ENCODE measurements at regions not wholly inside any gene's neighbourhood (a gene's known extent, or its start where the extent isn't known, plus 50 kb on each side); places are given as distances from the start of the nearest gene placed in this dataset.
"Not testable (repeated sequence)": the region's sequence is repeated elsewhere in the genome, so short reads cannot be mapped to it uniquely, and the experiment has no call there.

GRCh38 chr10:64345856-64346255 lies 824.7 kb downstream of the REEP3 start:
- ATAC-seq = no peak

GRCh38 chr10:64346389-64346788 lies 825.2 kb downstream of the REEP3 start:
- no peak for ATAC-seq

- ATAC-seq = no peak
These were observed 829.5 kb downstream of the REEP3 start for GRCh38 chr10:64350665-64351064.

GRCh38 chr10:64358907-64359306 lies 837.7 kb downstream of the REEP3 start:
- no peak for ATAC-seq

- not testable (repeated sequence) for ATAC-seq
These were observed 839.0 kb downstream of the REEP3 start for GRCh38 chr10:64360240-64360639.

GRCh38 chr10:64363687-64364086 lies 842.5 kb downstream of the REEP3 start:
- ATAC-seq = no peak

- no peak for ATAC-seq
These were observed 844.5 kb downstream of the REEP3 start for GRCh38 chr10:64365663-64366062.

GRCh38 chr10:64368298-64368697 lies 847.1 kb downstream of the REEP3 start:
- no peak for ATAC-seq

GRCh38 chr10:64369885-64370773 lies 848.9 kb downstream of the REEP3 start:
- ATAC-seq = no peak

- no peak for ATAC-seq
These were observed 853.1 kb downstream of the REEP3 start for GRCh38 chr10:64374346-64374745.

- no peak for ATAC-seq
These were observed 855.0 kb downstream of the REEP3 start for GRCh38 chr10:64376167-64376566.

GRCh38 chr10:64379898-64380297 lies 858.7 kb downstream of the REEP3 start:
- no peak for ATAC-seq

- ATAC-seq = no peak
These were observed 864.2 kb downstream of the REEP3 start for GRCh38 chr10:64385355-64385754.

- ATAC-seq = no peak
These were observed 873.5 kb downstream of the REEP3 start for GRCh38 chr10:64394744-64395143.

GRCh38 chr10:64396105-64396708 lies 875.0 kb downstream of the REEP3 start:
- ATAC-seq = no peak

GRCh38 chr10:64397125-64397524 lies 875.9 kb downstream of the REEP3 start:
- ATAC-seq = no peak

GRCh38 chr10:64408391-64409183 lies 887.4 kb downstream of the REEP3 start:
- ATAC-seq = no peak

GRCh38 chr10:64409349-64409748 lies 888.1 kb downstream of the REEP3 start:
- ATAC-seq = no peak

GRCh38 chr10:64416011-64416410 lies 894.8 kb downstream of the REEP3 start:
- no peak for ATAC-seq

GRCh38 chr10:64419461-64419860 lies 898.3 kb downstream of the REEP3 start:
- ATAC-seq = no peak

GRCh38 chr10:64426745-64427144 lies 905.5 kb downstream of the REEP3 start:
- ATAC-seq = no peak

GRCh38 chr10:64430690-64431323 lies 909.6 kb downstream of the REEP3 start:
- no peak for ATAC-seq

- not testable (repeated sequence) for ATAC-seq
These were observed 920.7 kb downstream of the REEP3 start for GRCh38 chr10:64441872-64442271.

All from activated CD4-positive, CD25-positive, alpha-beta regulatory T cell treated with anti-CD3 and anti-CD28 coated beads, Interleukin-2, amount 50 U/mL, for 24 hours (primary cell).